PC-3 (cell line): ENCODE measurements at regions not wholly inside any gene's neighbourhood (a gene's known extent, or its start where the extent isn't known, plus 50 kb on each side); places are given as distances from the start of the nearest gene placed in this dataset.

Source experiments
- ATAC-seq: fragments of 200-7000 bp; cut with Tn5 transposase; 2 replicates; pipeline ENCODE4 v1.9.1; 2020; ENCODE audit warnings: mild to moderate bottlenecking, moderate library complexity
- BruUV-seq: library from RNA; stranded (reverse); fragments of 400-500 nt; replicated peaks from 2 replicates; lab custom pipeline; 2021; lab: Mats Ljungman, UMichigan
- CTCF ChIA-PET: fragments of 300-600 bp; sonication (Branson Sonifier 250); formaldehyde crosslinking; loops from one replicate; lab custom pipeline; 2022; ENCODE audit warnings: antibody characterized with exemption; lab: Charles Lee
- POLR2A ChIA-PET: fragments of 300-600 bp; sonication (Branson Sonifier 250); formaldehyde crosslinking; loops from one replicate; lab custom pipeline; 2022; ENCODE audit warnings: antibody characterized with exemption; ENCODE audit not compliant: unreplicated experiment; lab: Charles Lee
- DNase-seq: peaks from one replicate; pipeline ENCODE4 v3.0.0-alpha.2; 2015
- H2AFZ ChIP-seq: fragments of 300-600 bp; sonication (generic); 2 replicates; pipeline ENCODE4 v1.6.0; 2016; ENCODE audit warnings: antibody characterized with exemption, low read length
- H3F3A ChIP-seq: fragments of 300-600 bp; sonication (generic); one replicate; pipeline ENCODE4 v1.6.0; 2017; ENCODE audit warnings: antibody characterized with exemption, low read length, control low read depth, mild to moderate bottlenecking; ENCODE audit not compliant: unreplicated experiment
- H3K27ac ChIP-seq: fragments of 300-600 bp; sonication (generic); 2 replicates; pipeline ENCODE4 v1.5.1; 2016; ENCODE audit warnings: mild to moderate bottlenecking, low read length
- H3K27me3 ChIP-seq: fragments of 300-600 bp; sonication (generic); 2 replicates; pipeline ENCODE4 v1.6.1; 2016; ENCODE audit warnings: low read length, mixed read lengths
- H3K36me3 ChIP-seq: fragments of 300-600 bp; sonication (generic); 2 replicates; pipeline ENCODE4 v1.6.1; 2016; ENCODE audit warnings: low read depth, mixed run types, low read length, mixed read lengths
- H3K4me1 ChIP-seq: fragments of 300-600 bp; sonication (generic); 2 replicates; pipeline ENCODE4 v1.5.1; 2016; ENCODE audit warnings: low read length; ENCODE audit not compliant: insufficient read depth
- H3K4me2 ChIP-seq: fragments of 300-600 bp; sonication (generic); 2 replicates; pipeline ENCODE4 v1.6.0; 2016; ENCODE audit warnings: low read length
- H3K4me3 ChIP-seq: fragments of 300-600 bp; sonication (generic); 2 replicates; pipeline ENCODE4 v1.5.1; 2016; ENCODE audit warnings: mild to moderate bottlenecking, low read length, mixed read lengths
- H3K79me2 ChIP-seq: fragments of 300-600 bp; sonication (generic); 2 replicates; pipeline ENCODE4 v1.6.1; 2017; ENCODE audit warnings: low read length, mixed read lengths
- H3K9ac ChIP-seq: fragments of 300-600 bp; sonication (generic); 2 replicates; pipeline ENCODE4 v1.6.0; 2016; ENCODE audit warnings: mild to moderate bottlenecking, low read length
- H3K9me2 ChIP-seq: fragments of 300-600 bp; sonication (generic); replicated peaks from 2 replicates; pipeline ENCODE4 v1.6.1; 2016; ENCODE audit warnings: mixed run types, low read length, mixed read lengths
- H3K9me3 ChIP-seq: fragments of 300-600 bp; sonication (generic); 2 replicates; pipeline ENCODE4 v1.6.1; 2016; ENCODE audit warnings: low read length, mixed read lengths
- H4K20me1 ChIP-seq: fragments of 300-600 bp; sonication (generic); 2 replicates; pipeline ENCODE4 v1.6.1; 2016; ENCODE audit warnings: low read length, mixed read lengths
- EZH2 ChIP-seq: fragments of 300-600 bp; sonication (generic); IDR thresholded peaks from one replicate; pipeline ENCODE4 v1.6.1; 2017; ENCODE audit warnings: antibody characterized with exemption, mild to moderate bottlenecking, low read length; ENCODE audit not compliant: unreplicated experiment
- EZH2phosphoT487 ChIP-seq: fragments of 300-600 bp; sonication (generic); IDR thresholded peaks from 2 replicates; pipeline ENCODE4 v1.6.1; 2018; ENCODE audit warnings: mild to moderate bottlenecking, antibody characterized with exemption, low read length, borderline replicate concordance
- intact Hi-C: fragments of 100-400 bp; cut with micrococcal nuclease; formaldehyde crosslinking; loops from 2 replicates; pipeline ENCODE4 v1.9.0; 2023
- TF ChIP-seq, protein P1 (sequence below): fragments of 300-600 bp; sonication (generic); conservative IDR thresholded peaks from 2 replicates; pipeline ENCODE4 v1.5.1; 2017; ENCODE audit warnings: antibody characterized with exemption, low read depth, mild to moderate bottlenecking, low read length

DNA sequence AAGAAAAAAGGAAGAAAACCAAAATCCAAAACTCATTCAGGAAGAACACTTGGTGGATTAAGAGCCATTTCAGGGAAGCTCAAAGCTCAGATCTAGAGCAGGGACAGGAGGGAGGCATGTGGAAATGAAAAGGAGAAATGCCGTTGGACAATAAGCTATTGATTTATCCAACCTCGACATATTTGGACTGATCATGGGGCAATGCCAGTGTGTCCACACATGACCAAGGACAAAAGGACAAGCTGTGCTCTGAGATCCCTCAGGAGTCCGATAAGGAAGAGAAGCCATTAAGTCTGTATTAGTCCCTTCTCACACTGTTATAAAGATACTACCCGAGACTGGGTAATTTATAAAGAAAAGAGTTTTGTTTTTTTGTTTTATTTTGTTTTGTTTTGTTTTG is 684.0 kb upstream of the CELF2 start:
- no peak overlapping the region for H3K4me3 ChIP-seq
- BruUV-seq, result no TSS peak
- TF ChIP-seq EZH2phosphoT487 (no peak), EZH2 (no peak)
- TF ChIP-seq, protein P1, sequence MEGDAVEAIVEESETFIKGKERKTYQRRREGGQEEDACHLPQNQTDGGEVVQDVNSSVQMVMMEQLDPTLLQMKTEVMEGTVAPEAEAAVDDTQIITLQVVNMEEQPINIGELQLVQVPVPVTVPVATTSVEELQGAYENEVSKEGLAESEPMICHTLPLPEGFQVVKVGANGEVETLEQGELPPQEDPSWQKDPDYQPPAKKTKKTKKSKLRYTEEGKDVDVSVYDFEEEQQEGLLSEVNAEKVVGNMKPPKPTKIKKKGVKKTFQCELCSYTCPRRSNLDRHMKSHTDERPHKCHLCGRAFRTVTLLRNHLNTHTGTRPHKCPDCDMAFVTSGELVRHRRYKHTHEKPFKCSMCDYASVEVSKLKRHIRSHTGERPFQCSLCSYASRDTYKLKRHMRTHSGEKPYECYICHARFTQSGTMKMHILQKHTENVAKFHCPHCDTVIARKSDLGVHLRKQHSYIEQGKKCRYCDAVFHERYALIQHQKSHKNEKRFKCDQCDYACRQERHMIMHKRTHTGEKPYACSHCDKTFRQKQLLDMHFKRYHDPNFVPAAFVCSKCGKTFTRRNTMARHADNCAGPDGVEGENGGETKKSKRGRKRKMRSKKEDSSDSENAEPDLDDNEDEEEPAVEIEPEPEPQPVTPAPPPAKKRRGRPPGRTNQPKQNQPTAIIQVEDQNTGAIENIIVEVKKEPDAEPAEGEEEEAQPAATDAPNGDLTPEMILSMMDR, result no peak
- H3K4me1 ChIP-seq, result no peaks in the 10 kb centered on the region
- no peak overlapping the region for H3K9ac ChIP-seq
- ChIA-PET CTCF (no interaction called here), POLR2A (no interaction called here)
- no peaks in the 10 kb centered on the region for H3F3A ChIP-seq
- no peaks in the 10 kb centered on the region for H4K20me1 ChIP-seq
- no peak for DNase-seq
- H3K4me2 ChIP-seq, result no peak overlapping the region
- no peaks in the 10 kb centered on the region for H3K9me3 ChIP-seq
- no peak overlapping the region for H3K27ac ChIP-seq
- intact Hi-C loops, result no loop called here
- H2AFZ ChIP-seq, result no peak overlapping the region
- H3K36me3 ChIP-seq, result no peaks in the 10 kb centered on the region
- H3K27me3 ChIP-seq, result no peaks in the 10 kb centered on the region
- no peaks in the 10 kb centered on the region for H3K9me2 ChIP-seq
- ATAC-seq, result no peak
- no peaks in the 10 kb centered on the region for H3K79me2 ChIP-seq

DNA sequence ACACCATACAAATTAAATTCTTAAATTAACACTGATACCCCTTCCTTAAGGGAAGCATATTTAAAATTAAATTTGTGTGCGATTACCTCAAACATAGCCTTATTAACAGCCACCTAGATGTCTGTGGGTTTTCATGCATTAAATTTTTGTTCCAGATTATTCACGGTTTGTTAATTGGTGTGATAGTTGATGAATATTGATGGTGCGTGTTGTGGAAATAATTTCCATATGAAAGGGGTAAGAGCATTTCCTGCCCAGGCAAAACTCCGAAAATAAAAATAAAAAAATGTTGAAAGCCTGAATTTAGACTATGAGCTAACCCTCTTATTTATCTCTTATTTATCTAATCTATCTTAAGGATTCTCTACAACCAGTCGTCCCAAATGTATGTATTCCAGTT is 679.3 kb upstream of the CELF2 start:
- DNase-seq, result no peak
- H2AFZ ChIP-seq, result no peak overlapping the region
- intact Hi-C loops, result no loop called here
- H3K27ac ChIP-seq, result no peak overlapping the region
- no peak overlapping the region for H3K4me2 ChIP-seq
- no peaks in the 10 kb centered on the region for H3K9me3 ChIP-seq
- POLR2A ChIA-PET, result no interaction called here
- H4K20me1 ChIP-seq, result no peaks in the 10 kb centered on the region
- no peaks in the 10 kb centered on the region for H3K9me2 ChIP-seq
- no peaks in the 10 kb centered on the region for H3K79me2 ChIP-seq
- BruUV-seq, result no TSS peak
- H3K9ac ChIP-seq, result no peak overlapping the region
- ATAC-seq, result no peak
- H3K36me3 ChIP-seq, result no peaks in the 10 kb centered on the region
- CTCF ChIA-PET, result no interaction called here
- no peaks in the 10 kb centered on the region for H3K27me3 ChIP-seq
- H3K4me3 ChIP-seq, result no peak overlapping the region
- H3F3A ChIP-seq, result no peaks in the 10 kb centered on the region
- H3K4me1 ChIP-seq, result no peaks in the 10 kb centered on the region
- TF ChIP-seq EZH2phosphoT487, result no peak
- no peak for TF ChIP-seq EZH2
- TF ChIP-seq, protein P1, result no peak

DNA sequence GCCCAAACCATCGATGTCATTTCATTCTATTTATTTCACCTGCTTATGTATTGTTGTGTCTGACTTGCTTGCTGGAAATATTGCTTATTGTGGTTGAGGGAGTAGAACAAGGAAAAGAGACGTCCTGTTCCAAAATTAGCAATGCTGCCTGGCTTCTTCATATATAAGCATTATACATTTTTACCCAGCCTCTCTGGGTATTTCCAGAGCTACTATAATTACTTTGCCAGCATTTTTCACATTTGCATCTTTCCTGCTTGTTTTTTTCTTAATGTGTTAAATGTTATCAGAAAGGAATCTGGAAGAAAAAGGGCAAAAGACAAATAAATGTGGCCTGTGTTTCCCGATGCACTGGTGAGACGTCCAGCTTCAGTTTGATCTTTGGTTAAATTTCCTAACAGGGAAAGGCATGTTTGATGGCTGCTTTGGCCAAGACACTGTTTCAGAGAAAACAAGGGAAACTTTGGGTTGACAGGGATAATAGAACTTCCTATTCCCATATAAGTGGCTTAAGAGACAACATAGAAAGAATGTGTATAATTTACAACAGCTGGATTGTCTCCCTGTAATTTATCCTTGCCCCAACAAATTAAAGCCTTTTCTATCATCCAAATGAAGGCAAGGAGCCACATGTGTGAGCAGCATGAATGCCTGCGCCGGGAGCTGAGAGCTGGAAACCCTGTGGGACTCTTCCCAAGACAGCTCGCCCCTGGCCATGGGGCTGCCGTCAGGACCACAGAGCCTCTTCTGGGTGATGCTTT is 671.1 kb upstream of the CELF2 start:
- Histone ChIP-seq H3K27ac (no peak overlapping the region), H3K79me2 (no peaks in the 10 kb centered on the region), H3K4me2 (no peak overlapping the region), H3F3A (no peaks in the 10 kb centered on the region), H3K36me3 (no peaks in the 10 kb centered on the region), H3K27me3 (no peaks in the 10 kb centered on the region), H3K9me2 (no peaks in the 10 kb centered on the region), H4K20me1 (no peaks in the 10 kb centered on the region), H3K4me3 (no peak overlapping the region), H3K9me3 (no peaks in the 10 kb centered on the region), H3K9ac (no peak overlapping the region), H2AFZ (no peak overlapping the region), H3K4me1 (no peaks in the 10 kb centered on the region)
- ATAC-seq (no peak), DNase-seq (no peak)
- TF ChIP-seq EZH2 (no peak), EZH2phosphoT487 (no peak)
- TF ChIP-seq, protein P1, result no peak
- intact Hi-C loops, result no loop called here
- CTCF ChIA-PET, result no interaction called here
- no TSS peak for BruUV-seq
- POLR2A ChIA-PET, result no interaction called here
